Myocyte (in vitro differentiated cells): ENCODE measurements at regions not wholly inside any gene's neighbourhood (a gene's known extent, or its start where the extent isn't known, plus 50 kb on each side); places are given as distances from the start of the nearest gene placed in this dataset.
"Not testable (repeated sequence)": the region's sequence is repeated elsewhere in the genome, so short reads cannot be mapped to it uniquely, and the experiment has no call there.

Experiments
- DNase-seq: peaks from one replicate; pipeline ENCODE4 v3.0.0-alpha.2; 2012; ENCODE audit warnings: low read depth

DNA sequence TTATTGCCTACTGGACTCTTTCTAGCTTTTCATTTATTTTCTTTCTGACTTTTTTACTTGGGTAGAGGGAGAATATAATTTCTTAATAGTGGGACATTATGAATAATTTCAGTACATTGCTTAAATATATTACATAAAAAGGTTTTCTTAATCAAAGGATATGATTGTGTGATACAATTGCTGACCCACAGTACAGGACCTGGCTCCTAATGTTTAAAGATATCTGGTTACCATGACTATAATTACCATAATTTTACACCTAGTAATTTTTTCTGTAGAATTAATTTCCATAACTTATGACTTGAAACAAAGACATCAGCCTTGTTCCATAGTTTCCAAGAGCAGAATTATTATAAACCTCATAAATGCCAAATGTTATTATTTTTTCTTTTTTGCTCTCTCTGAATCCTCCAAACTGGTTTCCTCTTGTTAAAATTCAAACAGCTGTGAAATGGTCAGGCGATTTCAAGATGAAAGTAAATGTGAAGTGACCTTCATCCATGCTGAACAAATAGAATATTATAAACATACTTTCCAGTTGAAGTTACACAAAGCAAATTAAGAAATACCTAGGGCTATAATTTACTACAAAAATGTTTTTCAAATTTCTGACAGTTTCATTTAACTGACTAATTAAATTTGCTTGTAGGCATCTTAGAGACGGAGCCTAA is 301.2 kb upstream of the TYRP1 start:
- DNase-seq: no peak

GRCh38 chr9:12394105-12394504 is 299.1 kb upstream of the TYRP1 start:
- DNase-seq: no peak

DNA sequence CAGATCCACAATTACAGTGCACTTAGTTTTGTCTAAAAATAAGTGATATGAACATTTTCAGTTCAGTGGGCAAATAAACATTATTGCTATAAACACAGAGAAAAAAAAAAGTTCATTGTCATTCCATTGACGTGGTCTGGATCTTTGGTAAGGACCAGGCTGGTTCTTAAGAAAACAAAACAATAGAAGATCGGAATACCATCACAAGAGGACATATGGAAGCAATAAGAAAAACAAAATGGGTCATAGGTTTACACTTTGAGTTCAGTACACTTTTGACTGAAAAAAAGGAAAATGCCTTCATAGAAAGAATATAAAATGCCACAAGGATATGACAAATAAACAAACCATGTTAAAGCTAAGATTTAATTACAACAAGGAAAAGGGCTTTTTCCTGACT is 289.5 kb upstream of the TYRP1 start:
- DNase-seq: no peak

- DNase-seq: no peak
Observed at GRCh38 chr9:12413986-12414385, 279.2 kb upstream of the TYRP1 start.

- DNase-seq: no peak
Observed at GRCh38 chr9:12414514-12414913, 278.7 kb upstream of the TYRP1 start.

GRCh38 chr9:12415361-12415760 is 277.8 kb upstream of the TYRP1 start:
- no peak for DNase-seq

DNA sequence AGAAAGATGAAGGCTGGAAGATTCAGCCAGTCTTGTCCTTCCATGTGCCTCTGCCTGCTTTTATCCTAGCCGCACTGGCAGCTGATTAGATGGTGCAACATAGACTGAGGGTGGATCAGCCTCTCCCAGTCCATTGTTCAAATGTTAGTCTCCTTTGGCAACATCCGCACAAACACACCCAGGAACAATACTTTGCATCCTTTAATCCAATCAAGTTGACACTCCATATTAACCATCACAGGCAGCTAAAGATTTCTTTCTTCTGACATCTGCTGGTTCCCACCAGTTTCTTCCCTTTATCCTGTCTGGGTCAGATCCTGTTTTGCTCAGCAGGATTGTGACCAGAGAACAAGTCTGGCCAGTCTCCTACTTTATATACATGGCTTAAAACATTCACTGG is 276.5 kb upstream of the TYRP1 start:
- DNase-seq: no peak

DNA sequence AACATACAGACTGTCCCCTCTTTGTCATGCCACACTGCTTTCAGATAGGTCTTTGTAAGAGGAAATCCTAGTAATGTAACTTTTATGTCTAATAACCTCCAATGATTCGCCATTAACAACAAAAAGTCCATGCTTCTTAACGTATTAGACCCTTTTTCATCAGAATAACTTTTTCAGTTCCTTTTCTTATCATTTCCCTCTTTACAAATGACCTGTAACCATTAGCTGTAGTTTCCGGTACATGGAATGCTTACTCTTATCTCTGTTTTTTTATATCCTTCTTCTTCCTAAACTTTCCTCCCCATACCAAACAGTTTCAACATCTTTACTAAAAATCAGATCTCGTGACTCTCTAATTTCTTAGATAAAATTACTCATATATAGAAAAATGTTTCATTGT is 268.9 kb upstream of the TYRP1 start:
- DNase-seq: no peak

- DNase-seq: no peak
Observed at GRCh38 chr9:12425878-12426864, 267.0 kb upstream of the TYRP1 start.

- no peak for DNase-seq
Observed at GRCh38 chr9:12439267-12439666, 253.9 kb upstream of the TYRP1 start.

GRCh38 chr9:12441080-12441479 is 252.1 kb upstream of the TYRP1 start:
- not testable (repeated sequence) for DNase-seq

DNA sequence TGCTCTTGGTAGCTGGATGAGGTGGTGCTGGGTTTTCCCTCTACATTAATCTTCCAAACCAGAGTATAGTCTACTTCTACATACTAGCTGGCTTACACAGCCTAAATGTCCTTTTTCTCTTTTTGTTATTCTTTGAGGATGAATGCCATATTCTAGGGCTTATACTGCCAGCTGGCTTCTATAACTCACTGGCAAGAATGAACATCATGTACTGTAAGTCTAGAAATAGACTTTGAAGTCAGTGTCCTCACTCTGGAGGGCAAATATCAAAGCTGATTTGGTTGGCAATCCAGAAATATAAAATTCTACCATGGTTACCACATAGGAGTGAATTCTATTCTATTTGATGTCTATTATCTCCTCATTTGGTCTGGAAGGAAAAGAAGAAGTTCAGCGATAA is 251.7 kb upstream of the TYRP1 start:
- DNase-seq: no peak

DNA sequence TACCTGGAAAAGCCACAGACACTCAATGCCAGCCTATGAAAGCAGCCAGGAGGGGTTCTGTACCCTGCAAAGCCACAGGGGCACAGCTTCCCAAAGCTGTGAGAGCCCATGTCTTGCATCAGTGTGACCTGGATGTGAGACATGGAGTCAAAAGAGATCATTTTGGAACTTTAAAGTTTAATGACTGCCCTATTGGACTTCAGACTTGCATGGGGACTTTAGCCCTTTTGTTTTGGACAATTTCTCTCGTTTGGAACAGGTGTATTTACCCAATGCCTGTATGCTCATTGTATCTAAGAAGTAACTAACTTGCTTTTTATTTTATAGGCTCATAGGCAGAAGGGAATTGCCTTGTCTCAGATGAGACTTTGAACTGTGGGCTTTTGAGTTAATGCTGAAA is 244.9 kb upstream of the TYRP1 start:
- no peak for DNase-seq

- no peak for DNase-seq
Observed at GRCh38 chr9:12457237-12457636, 235.9 kb upstream of the TYRP1 start.

GRCh38 chr9:12461763-12462460 is 231.3 kb upstream of the TYRP1 start:
- no peak for DNase-seq

GRCh38 chr9:12462861-12463260 is 230.3 kb upstream of the TYRP1 start:
- DNase-seq: no peak

- no peak for DNase-seq
Observed at GRCh38 chr9:12463641-12464040, 229.5 kb upstream of the TYRP1 start.

DNA sequence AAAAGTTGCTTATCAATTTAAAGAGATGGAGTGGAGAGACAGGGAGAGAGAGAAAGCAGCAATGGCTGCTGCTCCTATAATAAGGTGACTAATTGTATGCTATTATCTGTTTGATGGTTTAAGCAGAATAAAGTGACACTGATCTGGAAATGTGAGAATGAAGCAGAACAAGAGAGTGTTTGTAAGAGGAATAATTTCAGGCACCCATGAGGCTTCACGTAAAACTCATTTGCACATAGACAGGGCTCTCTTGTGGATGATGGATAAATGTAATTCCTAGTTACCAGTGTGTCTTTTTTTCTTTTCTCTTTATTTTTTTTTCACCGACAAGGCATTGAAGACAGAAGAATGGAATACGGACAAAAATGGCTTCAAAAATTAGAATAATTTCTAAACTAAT is 228.8 kb upstream of the TYRP1 start:
- DNase-seq: no peak

DNA sequence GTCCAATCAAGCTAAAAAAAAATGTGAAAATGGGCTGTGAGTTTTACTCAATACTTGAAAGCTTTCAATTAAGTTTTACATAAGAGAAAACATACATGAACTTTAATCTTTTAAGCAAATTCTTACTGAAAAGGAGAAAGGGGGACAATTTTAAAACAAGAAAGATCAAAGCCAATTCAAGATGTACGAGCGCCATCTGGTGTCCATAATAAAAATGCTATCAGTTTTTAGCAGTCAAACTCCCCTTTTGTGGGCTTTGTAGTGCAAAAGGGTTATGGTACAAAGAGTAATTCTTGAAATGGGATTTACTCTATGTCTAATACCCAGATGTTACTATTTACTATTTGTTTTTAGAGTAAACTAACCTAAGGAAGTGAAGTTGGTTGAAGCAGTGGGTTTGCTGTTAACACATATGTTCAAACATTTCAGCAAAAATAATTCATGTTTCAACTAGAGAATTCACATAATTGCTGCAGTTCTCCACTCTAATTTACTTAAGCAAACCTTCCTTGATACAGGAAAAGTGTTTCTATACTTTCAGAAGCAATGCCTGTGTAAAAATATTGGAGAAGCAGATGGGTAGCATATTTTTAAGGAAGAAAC is 228.2 kb upstream of the TYRP1 start:
- peak; percentile 6 for DNase-seq

DNA sequence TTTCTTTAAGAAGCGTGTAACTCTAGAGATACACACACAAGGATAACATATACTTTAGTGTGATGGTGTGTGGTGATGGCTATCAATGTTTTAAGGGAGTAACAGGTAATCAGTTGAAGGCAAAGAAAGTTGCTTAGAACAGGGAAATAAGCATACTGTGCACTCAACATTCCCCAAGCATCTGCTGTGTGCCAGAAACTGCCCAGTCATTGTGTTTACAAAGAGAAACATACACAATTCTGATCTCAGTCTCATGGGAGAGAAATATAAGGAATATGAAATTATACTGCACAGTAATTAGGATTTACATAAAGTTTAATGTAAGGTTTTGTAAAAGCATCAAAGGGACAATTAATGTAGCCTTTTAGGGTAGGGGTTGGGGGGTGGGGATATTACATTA is 224.1 kb upstream of the TYRP1 start:
- no peak for DNase-seq

GRCh38 chr9:12494411-12494810 is 198.8 kb upstream of the TYRP1 start:
- no peak for DNase-seq

- DNase-seq: no peak
Observed at GRCh38 chr9:12497790-12498189, 195.4 kb upstream of the TYRP1 start.
